OCI-LY1 (cell line): ENCODE measurements at regions not wholly inside any gene's neighbourhood (a gene's known extent, or its start where the extent isn't known, plus 50 kb on each side); places are given as distances from the start of the nearest gene placed in this dataset.

ENCODE experiments used
- H2AFZ ChIP-seq: fragments of 200-600 bp; sonication (generic), shearing (Covaris generic); 2 replicates; pipeline ENCODE4 v1.6.0; 2014; ENCODE audit warnings: antibody characterized with exemption, mild to moderate bottlenecking, low read length
- H3F3A ChIP-seq: fragments of 200-600 bp; sonication (generic), shearing (Covaris generic); 2 replicates; pipeline ENCODE4 v1.6.0; 2014; ENCODE audit warnings: mild to moderate bottlenecking, antibody characterized with exemption, low read length, moderate library complexity; ENCODE audit not compliant: insufficient read depth
- H3K27ac ChIP-seq: fragments of 200-600 bp; sonication (generic); 2 replicates; pipeline ENCODE4 v1.5.1; 2014; ENCODE audit warnings: low read length, mixed run types, mild to moderate bottlenecking, low read depth; ENCODE audit not compliant: poor library complexity, severe bottlenecking
- H3K27me3 ChIP-seq: fragments of 200-600 bp; sonication (generic); 2 replicates; pipeline ENCODE4 v1.6.0; 2014; ENCODE audit warnings: antibody characterized with exemption, mild to moderate bottlenecking, low read length, moderate library complexity; ENCODE audit not compliant: insufficient read depth
- H3K36me3 ChIP-seq: fragments of 200-600 bp; sonication (generic); 2 replicates; pipeline ENCODE4 v1.6.1; 2014; ENCODE audit warnings: mild to moderate bottlenecking, antibody characterized with exemption, low read length, moderate library complexity, mixed read lengths; ENCODE audit not compliant: insufficient read depth
- H3K4me1 ChIP-seq: fragments of 200-600 bp; sonication (generic); 2 replicates; pipeline ENCODE4 v1.5.1; 2014; ENCODE audit warnings: mild to moderate bottlenecking, low read length, moderate library complexity; ENCODE audit not compliant: insufficient read depth, severe bottlenecking
- H3K4me2 ChIP-seq: fragments of 200-600 bp; sonication (generic), shearing (Covaris generic); 2 replicates; pipeline ENCODE4 v1.6.1; 2014; ENCODE audit warnings: low read length
- H3K4me3 ChIP-seq: fragments of 200-600 bp; sonication (generic); 2 replicates; pipeline ENCODE4 v1.5.1; 2014; ENCODE audit warnings: low read length, low read depth, mild to moderate bottlenecking, mixed read lengths; ENCODE audit not compliant: poor library complexity, severe bottlenecking
- H3K79me2 ChIP-seq: fragments of 200-600 bp; shearing (Covaris generic); 2 replicates; pipeline ENCODE4 v1.6.1; 2016; ENCODE audit warnings: mixed run types, low read length, mixed read lengths; ENCODE audit not compliant: insufficient read depth
- H3K9ac ChIP-seq: fragments of 200-600 bp; sonication (generic), shearing (Covaris generic); 2 replicates; pipeline ENCODE4 v1.6.1; 2014; ENCODE audit warnings: mild to moderate bottlenecking, low read length, mixed read lengths
- H3K9me2 ChIP-seq: fragments of 200-600 bp; sonication (generic), shearing (Covaris generic); 2 replicates; pipeline ENCODE4 v1.6.1; 2014; ENCODE audit warnings: low read depth, mild to moderate bottlenecking, low read length, mixed read lengths
- H3K9me3 ChIP-seq: fragments of 200-600 bp; shearing (Covaris generic); 2 replicates; pipeline ENCODE4 v1.6.1; 2014; ENCODE audit warnings: low read length, mixed read lengths
- H4K20me1 ChIP-seq: fragments of 200-600 bp; sonication (generic), shearing (Covaris generic); 2 replicates; pipeline ENCODE4 v1.6.0; 2016; ENCODE audit warnings: mild to moderate bottlenecking, low read length; ENCODE audit not compliant: insufficient read depth
- CTCF ChIP-seq: fragments of 200-600 bp; sonication (generic), shearing (Covaris generic); IDR thresholded peaks from 2 replicates; pipeline ENCODE4 v1.5.1; 2017; ENCODE audit warnings: mild to moderate bottlenecking, antibody characterized with exemption, low read length, moderate library complexity, mixed read lengths
- EZH2 ChIP-seq: fragments of 200-600 bp; sonication (generic), shearing (Covaris generic); IDR thresholded peaks from 2 replicates; pipeline ENCODE4 v1.8.0; 2017; ENCODE audit warnings: borderline replicate concordance, mixed run types, mild to moderate bottlenecking, antibody characterized with exemption, low read length, moderate library complexity, mixed read lengths

- no peaks in the 10 kb centered on the region for H3K79me2 ChIP-seq
- no peaks in the 10 kb centered on the region for H3K9me2 ChIP-seq
- H4K20me1 ChIP-seq = no peaks in the 10 kb centered on the region
- no peaks in the 10 kb centered on the region for H3K27me3 ChIP-seq
- no peak overlapping the region for H3K27ac ChIP-seq
- no peak overlapping the region for H3K4me2 ChIP-seq
- no peaks in the 10 kb centered on the region for H3K9me3 ChIP-seq
- TF ChIP-seq EZH2 (no peak), CTCF (no peak)
- no peaks in the 10 kb centered on the region for H3K4me1 ChIP-seq
- H2AFZ ChIP-seq = no peak overlapping the region
- no peaks in the 10 kb centered on the region for H3F3A ChIP-seq
- no peak overlapping the region for H3K9ac ChIP-seq
- no peak overlapping the region for H3K4me3 ChIP-seq
- H3K36me3 ChIP-seq = no peaks in the 10 kb centered on the region
Observed at GRCh38 chr1:98299313-98299712, 362.2 kb upstream of the SNX7 start.

DNA sequence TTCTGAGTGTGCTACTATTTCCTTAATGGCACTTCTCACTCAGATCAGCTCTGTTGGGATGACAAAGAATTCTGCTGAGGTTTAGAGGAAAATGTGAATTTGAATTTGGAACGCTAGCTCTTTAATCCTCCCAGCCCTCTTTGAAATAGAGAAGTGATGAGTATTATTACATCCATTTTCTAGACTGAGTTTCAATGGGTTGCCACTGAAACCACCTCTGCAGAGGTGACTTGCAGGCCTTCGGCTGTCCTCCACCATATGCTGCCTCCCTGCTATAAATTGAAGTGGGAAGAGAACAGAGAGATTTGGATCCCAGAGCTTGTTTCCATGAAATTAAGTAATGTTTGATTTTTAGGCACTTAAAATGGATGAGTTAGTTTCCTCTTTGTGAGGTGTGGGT, 363.2 kb upstream of the SNX7 start:
- no peak overlapping the region for H3K9ac ChIP-seq
- no peak overlapping the region for H3K4me2 ChIP-seq
- H3K9me2 ChIP-seq = no peaks in the 10 kb centered on the region
- H3K27me3 ChIP-seq = no peaks in the 10 kb centered on the region
- H3K4me3 ChIP-seq = no peak overlapping the region
- no peaks in the 10 kb centered on the region for H3K79me2 ChIP-seq
- TF ChIP-seq EZH2 (no peak), CTCF (no peak)
- no peak overlapping the region for H2AFZ ChIP-seq
- H3K27ac ChIP-seq = no peak overlapping the region
- H3K9me3 ChIP-seq = no peaks in the 10 kb centered on the region
- H4K20me1 ChIP-seq = no peaks in the 10 kb centered on the region
- no peaks in the 10 kb centered on the region for H3K4me1 ChIP-seq
- H3F3A ChIP-seq = no peaks in the 10 kb centered on the region
- no peaks in the 10 kb centered on the region for H3K36me3 ChIP-seq

- Histone ChIP-seq H3K9me3 (no peaks in the 10 kb centered on the region), H3K36me3 (no peaks in the 10 kb centered on the region)
Observed at GRCh38 chr1:98296681-98297080, 364.8 kb upstream of the SNX7 start.

More at GRCh38 chr1:98296681-98297080, 364.8 kb upstream of the SNX7 start:
- no peaks in the 10 kb centered on the region for H3K79me2 ChIP-seq
- H4K20me1 ChIP-seq = no peaks in the 10 kb centered on the region
- H2AFZ ChIP-seq = no peak overlapping the region
- no peak overlapping the region for H3K4me2 ChIP-seq
- H3K9me2 ChIP-seq = no peaks in the 10 kb centered on the region
- H3K4me3 ChIP-seq = no peak overlapping the region
- TF ChIP-seq CTCF = no peak
- no peak for TF ChIP-seq EZH2
- H3F3A ChIP-seq = no peaks in the 10 kb centered on the region
- H3K4me1 ChIP-seq = no peaks in the 10 kb centered on the region
- H3K27ac ChIP-seq = no peak overlapping the region
- H3K9ac ChIP-seq = no peak overlapping the region
- H3K27me3 ChIP-seq = no peaks in the 10 kb centered on the region
